Thyroid gland (tissue), 4 donors: ENCODE measurements at regions not wholly inside any gene's neighbourhood (a gene's known extent, or its start where the extent isn't known, plus 50 kb on each side); places are given as distances from the start of the nearest gene placed in this dataset.

Experiments used
- CTCF ChIP-seq, 6 experiments: fragments of 200-600 bp in 3 of 6; fragments of 450-650 bp in 3 of 6; sonication (generic) in 3 of 6; IDR thresholded peaks; one replicate each; pipeline ENCODE4 v1.5.1; 2016 to 2019; ENCODE audit warnings: antibody characterized with exemption in 6 of 6, mild to moderate bottlenecking in 2 of 6, inconsistent platforms in 1 of 6, moderate library complexity in 1 of 6
- POLR2A ChIP-seq, 2 donors: fragments of 450-650 bp; IDR thresholded peaks; one replicate each; pipeline ENCODE4 v1.6.1; 2017; ENCODE audit warnings: antibody characterized with exemption in 2 of 2, mild to moderate bottlenecking in 2 of 2, moderate library complexity in 1 of 2

GRCh38 chr1:200346700-200347099 lies 63.1 kb downstream of the ZNF281 start:
- no peak for TF ChIP-seq POLR2A (IDR thresholded peaks at IDR 0.05)
- no peak for TF ChIP-seq CTCF (IDR thresholded peaks at IDR 0.05)
